GM12878 (cell line): ENCODE measurements at regions not wholly inside any gene's neighbourhood (a gene's known extent, or its start where the extent isn't known, plus 50 kb on each side); places are given as distances from the start of the nearest gene placed in this dataset.

Experiments used
- CHD2 ChIP-seq: IDR thresholded peaks from 2 replicates; pipeline ENCODE4 v1.6.1; 2011; ENCODE audit warnings: low read depth, low read length, improper control_type of control experiment, borderline replicate concordance
- CUX1 ChIP-seq: IDR thresholded peaks from 2 replicates; pipeline ENCODE4 v1.6.1; 2012; ENCODE audit warnings: improper control_type of control experiment, low read depth, low read length; ENCODE audit not compliant: insufficient replicate concordance
- MEF2B ChIP-seq: fragments of 450-650 bp; IDR thresholded peaks from 2 replicates; pipeline ENCODE4 v1.6.1; 2018; ENCODE audit warnings: mild to moderate bottlenecking, moderate library complexity; ENCODE audit not compliant: partially characterized antibody, poor library complexity, severe bottlenecking
- MYB ChIP-seq: fragments of 150-350 bp; IDR thresholded peaks from 2 replicates; pipeline ENCODE4 v1.6.1; 2014; ENCODE audit warnings: mild to moderate bottlenecking, low read depth, low read length, borderline replicate concordance
- SP1 ChIP-seq: IDR thresholded peaks from one replicate; pipeline ENCODE4 v1.6.1; 2011; ENCODE audit warnings: low read depth, low read length
- SRF ChIP-seq, 2 experiments: IDR thresholded peaks; 2 replicates each; pipeline ENCODE4 v1.6.1; 2011; ENCODE audit warnings: low read depth in 2 of 2, low read length in 2 of 2, mild to moderate bottlenecking in 1 of 2, moderate library complexity in 1 of 2
- TAF1 ChIP-seq: IDR thresholded peaks from 2 replicates; pipeline ENCODE4 v1.6.1; 2011; ENCODE audit warnings: mild to moderate bottlenecking, low read depth, low read length, borderline replicate concordance
- YBX1 ChIP-seq: fragments of 450-650 bp; IDR thresholded peaks from 2 replicates; pipeline ENCODE4 v1.6.1; 2016; ENCODE audit warnings: antibody characterized with exemption
- ZNF622 ChIP-seq: fragments of 450-650 bp; IDR thresholded peaks from 2 replicates; pipeline ENCODE4 v1.6.1; 2017; ENCODE audit warnings: mild to moderate bottlenecking, inconsistent platforms

- TF ChIP-seq CUX1 (no peak), CHD2 (no peak), TAF1 (no peak), SP1 (no peak), ZNF622 (no peak), SRF (IDR thresholded peaks at IDR 0.05; ENCODE audit: low read depth in 2 of 2, low read length in 2 of 2) (no peak), MEF2B (no peak), MYB (no peak), YBX1 (no peak)
- TF ChIP-seq, all 136 proteins: peak for 0
These were observed 284.7 kb downstream of the CDH26 start (continued) for GRCh38 chr20:60242836-60243505.
